T-cell (primary cell): ENCODE measurements at regions not wholly inside any gene's neighbourhood (a gene's known extent, or its start where the extent isn't known, plus 50 kb on each side); places are given as distances from the start of the nearest gene placed in this dataset.
A peak's percentile ranks its signal among the peaks of the same experiment; 100 is the strongest.
"Not testable (repeated sequence)": the region's sequence is repeated elsewhere in the genome, so short reads cannot be mapped to it uniquely, and the experiment has no call there.

ENCODE experiments used
- ATAC-seq, 4 experiments: fragments of 200-7000 bp in 3 of 4; fragments of 150-1000 bp in 1 of 4; cut with Tn5 transposase; replicated peaks in 1 of 4; 1 replicate in 3 of 4; 2 replicates in 1 of 4; pipeline ENCODE4 v1.10.0; 2021; ENCODE audit warnings: moderate library complexity in 3 of 4, mild to moderate bottlenecking in 2 of 4, moderate number of reproducible peaks in 1 of 4
- CTCF ChIA-PET, 2 donors: fragments of 300-600 bp; sonication (Branson Sonifier 250); formaldehyde crosslinking; loops; one replicate each; lab custom pipeline; 2022; ENCODE audit warnings: antibody characterized with exemption in 2 of 2; lab: Charles Lee
- POLR2A ChIA-PET, 2 donors: fragments of 300-600 bp; sonication (Branson Sonifier 250); formaldehyde crosslinking; loops; one replicate each; lab custom pipeline; 2022; ENCODE audit warnings: antibody characterized with exemption in 2 of 2; lab: Charles Lee
- DNase-seq, 35 experiments: peaks; one replicate each; pipeline versions ENCODE4 v3.0.0 to v3.0.0-alpha.2; 2013 to 2023
- H3K27ac ChIP-seq: one replicate; pipeline ENCODE4 v1.5.1; 2013; ENCODE audit warnings: low read length
- H3K27me3 ChIP-seq, 2 experiments: replicated peaks in 1 of 2; 1 replicate in 1 of 2; 2 replicates in 1 of 2; pipeline versions ENCODE4 v1.6.1 to v1.7.0; 2013; ENCODE audit warnings: low read length in 1 of 2, mixed read lengths in 1 of 2; ENCODE audit not compliant: control insufficient read depth in 2 of 2, insufficient read depth in 2 of 2; ENCODE audit errors: extremely low read depth in 1 of 2
- H3K36me3 ChIP-seq, 2 donors: 1 replicate in 1 of 2; 2 replicates in 1 of 2; pipeline versions ENCODE4 v1.6.1 to v1.7.0; 2013; ENCODE audit warnings: low read length in 1 of 2; ENCODE audit not compliant: control insufficient read depth in 2 of 2, insufficient read depth in 1 of 2; ENCODE audit errors: extremely low read depth in 1 of 2
- H3K4me1 ChIP-seq, 2 experiments: 1 replicate in 1 of 2; 2 replicates in 1 of 2; pipeline versions ENCODE4 v1.6.1 to v1.7.0; 2013; ENCODE audit warnings: low read length in 2 of 2, mixed read lengths in 1 of 2; ENCODE audit not compliant: insufficient read depth in 2 of 2, control insufficient read depth in 1 of 2; ENCODE audit errors: extremely low read depth in 1 of 2
- H3K4me3 ChIP-seq, 2 donors: 1 replicate in 1 of 2; 2 replicates in 1 of 2; pipeline versions ENCODE4 v1.5.1 to v1.7.0; 2013; ENCODE audit warnings: mild to moderate bottlenecking in 2 of 2, low read length in 1 of 2, moderate library complexity in 1 of 2; ENCODE audit not compliant: control insufficient read depth in 1 of 2; ENCODE audit errors: extremely low read depth in 1 of 2
- H3K9me3 ChIP-seq: 2 replicates; pipeline ENCODE4 v1.7.0; 2013
- H3K27ac Mint-ChIP-seq, 2 donors: one replicate each; pipeline ENCODE4 v1.8.0; 2020 to 2021; ENCODE audit warnings: mild to moderate bottlenecking in 2 of 2, mixed read lengths in 2 of 2
- H3K27me3 Mint-ChIP-seq, 2 donors: one replicate each; pipeline ENCODE4 v1.8.0; 2021 to 2022; ENCODE audit warnings: mixed read lengths in 2 of 2
- H3K36me3 Mint-ChIP-seq: one replicate; pipeline ENCODE4 v1.8.0; 2021; ENCODE audit warnings: mixed read lengths
- H3K4me1 Mint-ChIP-seq, 3 donors: one replicate each; pipeline ENCODE4 v1.8.0; 2020 to 2022; ENCODE audit warnings: mixed read lengths in 3 of 3, mild to moderate bottlenecking in 1 of 3
- H3K4me3 Mint-ChIP-seq, 3 donors: one replicate each; pipeline ENCODE4 v1.8.0; 2020 to 2022; ENCODE audit warnings: mild to moderate bottlenecking in 3 of 3, mixed read lengths in 3 of 3, moderate library complexity in 3 of 3
- H3K9me3 Mint-ChIP-seq, 3 donors: one replicate each; pipeline ENCODE4 v1.8.0; 2020 to 2022; ENCODE audit warnings: mixed read lengths in 3 of 3
- WGBS: methylation state at CpG from one replicate; pipeline ENCODE4 v1.1.5; 2013; ENCODE audit warnings: missing lambda C conversion rate; ENCODE audit not compliant: insufficient coverage; 5-methylcytosine and 5-hydroxymethylcytosine counted together

- H3K36me3 ChIP-seq, result no peaks in the 10 kb centered on the region
- no peak for DNase-seq
- H3K27ac ChIP-seq, result no peak overlapping the region
- POLR2A ChIA-PET, result no interaction called here
- H3K4me3 ChIP-seq, result no peak overlapping the region
- H3K4me1 Mint-ChIP-seq, result peaks cover 20 to 21% (median 21%) of the 10 kb centered on the region in 3 donors
- no peaks in the 10 kb centered on the region for H3K9me3 Mint-ChIP-seq
- H3K27me3 Mint-ChIP-seq, result no peaks in the 10 kb centered on the region
- CTCF ChIA-PET, result no interaction called here
- H3K27ac Mint-ChIP-seq, result no peak overlapping the region
- H3K4me3 Mint-ChIP-seq, result no peak overlapping the region
- H3K36me3 Mint-ChIP-seq, result no peaks in the 10 kb centered on the region
- H3K9me3 ChIP-seq, result no peaks in the 10 kb centered on the region
- no peak for ATAC-seq
- WGBS, result 81% methylated on average over 3 of the region's 5 CpGs
- H3K27me3 ChIP-seq, result no peaks in the 10 kb centered on the region
- H3K4me1 ChIP-seq, result peaks cover 0 to 6% of the 10 kb centered on the region in 2 experiments
Observed at GRCh38 chr13:42490676-42491075, 83.3 kb upstream of the TNFSF11 start.

GRCh38 chr13:42492372-42492920, 81.5 kb upstream of the TNFSF11 start:
- ChIA-PET POLR2A (no interaction called here), CTCF (no interaction called here)
- no peaks in the 10 kb centered on the region for H3K27me3 ChIP-seq
- no peaks in the 10 kb centered on the region for H3K9me3 ChIP-seq
- Mint-ChIP-seq H3K4me1 (peaks cover 21 to 26% (median 22%) of the 10 kb centered on the region in 3 donors), H3K4me3 (no peak overlapping the region), H3K36me3 (no peaks in the 10 kb centered on the region), H3K9me3 (no peaks in the 10 kb centered on the region), H3K27me3 (no peaks in the 10 kb centered on the region), H3K27ac (no peak overlapping the region)
- no peak overlapping the region for H3K27ac ChIP-seq
- H3K4me1 ChIP-seq, result peaks cover 0 to 9% of the 10 kb centered on the region in 2 experiments
- no peaks in the 10 kb centered on the region for H3K36me3 ChIP-seq
- no peak overlapping the region for H3K4me3 ChIP-seq
- no peak for DNase-seq
- no peak for ATAC-seq
- WGBS, result 90% methylated on average over 4 of the region's 4 CpGs

- Mint-ChIP-seq H3K9me3 (no peaks in the 10 kb centered on the region), H3K27me3 (no peaks in the 10 kb centered on the region), H3K4me1 (peaks cover 21 to 29% (median 24%) of the 10 kb centered on the region in 3 donors), H3K27ac (no peak overlapping the region), H3K36me3 (no peaks in the 10 kb centered on the region), H3K4me3 (no peak overlapping the region)
- no CpG with 5 or more reads among the region's 3 CpGs for WGBS
- peak in 2 of 4 experiments; percentile 37 to 56 for ATAC-seq
- Histone ChIP-seq H3K27me3 (no peaks in the 10 kb centered on the region), H3K9me3 (no peaks in the 10 kb centered on the region), H3K36me3 (no peaks in the 10 kb centered on the region), H3K27ac (no peak overlapping the region), H3K4me1 (peaks cover 0 to 9% of the 10 kb centered on the region in 2 experiments), H3K4me3 (no peak overlapping the region)
- no peak for DNase-seq
- ChIA-PET POLR2A (no interaction called here), CTCF (no interaction called here)
Observed at GRCh38 chr13:42494157-42494556, 79.8 kb upstream of the TNFSF11 start.

GRCh38 chr13:42495255-42495654, 78.7 kb upstream of the TNFSF11 start:
- peak overlapping the region in 1 of 3 donors; percentile 10 for H3K4me3 Mint-ChIP-seq
- H3K27ac Mint-ChIP-seq, result peak overlapping the region; percentile 5 to 9
- Histone ChIP-seq H3K9me3 (no peaks in the 10 kb centered on the region), H3K4me1 (peaks cover 0 to 9% of the 10 kb centered on the region in 2 experiments), H3K36me3 (no peaks in the 10 kb centered on the region), H3K4me3 (no peak overlapping the region), H3K27ac (no peak overlapping the region), H3K27me3 (no peaks in the 10 kb centered on the region)
- peaks cover 21 to 29% (median 24%) of the 10 kb centered on the region in 3 donors for H3K4me1 Mint-ChIP-seq
- ATAC-seq, result no peak
- no peaks in the 10 kb centered on the region for H3K36me3 Mint-ChIP-seq
- DNase-seq, result no peak
- H3K9me3 Mint-ChIP-seq, result no peaks in the 10 kb centered on the region
- ChIA-PET CTCF (no interaction called here), POLR2A (no interaction called here)
- no peaks in the 10 kb centered on the region for H3K27me3 Mint-ChIP-seq

- DNase-seq, result no peak
- POLR2A ChIA-PET, result no interaction called here
- Histone ChIP-seq H3K27ac (no peak overlapping the region), H3K27me3 (no peaks in the 10 kb centered on the region), H3K4me1 (peaks cover 0 to 9% of the 10 kb centered on the region in 2 experiments), H3K9me3 (no peaks in the 10 kb centered on the region), H3K36me3 (no peaks in the 10 kb centered on the region), H3K4me3 (no peak overlapping the region)
- H3K27ac Mint-ChIP-seq, result no peak overlapping the region
- CTCF ChIA-PET, result no interaction called here
- H3K4me1 Mint-ChIP-seq, result peaks cover 21 to 29% (median 24%) of the 10 kb centered on the region in 3 donors
- H3K27me3 Mint-ChIP-seq, result no peaks in the 10 kb centered on the region
- H3K9me3 Mint-ChIP-seq, result no peaks in the 10 kb centered on the region
- no peak for ATAC-seq
- 60% methylated on average over 7 of the region's 7 CpGs for WGBS
- H3K4me3 Mint-ChIP-seq, result no peak overlapping the region
- no peaks in the 10 kb centered on the region for H3K36me3 Mint-ChIP-seq
Observed at GRCh38 chr13:42495751-42496150, 78.2 kb upstream of the TNFSF11 start.

GRCh38 chr13:42496926-42497554, 76.9 kb upstream of the TNFSF11 start:
- CTCF ChIA-PET, H3K36me3 Mint-ChIP-seq: not testable (repeated sequence)

More at GRCh38 chr13:42496926-42497554, 76.9 kb upstream of the TNFSF11 start:
- H3K27ac Mint-ChIP-seq, H3K27ac ChIP-seq, DNase-seq, H3K4me1 ChIP-seq, H3K4me3 ChIP-seq, H3K9me3 ChIP-seq, H3K4me3 Mint-ChIP-seq, H3K36me3 ChIP-seq, H3K27me3 ChIP-seq, H3K9me3 Mint-ChIP-seq, ATAC-seq, H3K27me3 Mint-ChIP-seq: not testable (repeated sequence)
- WGBS, result 78% methylated on average over 4 of the region's 10 CpGs
- POLR2A ChIA-PET, result interaction anchor here in 1 of 2 donors (0.6 kb wide), 1 partner anchor 83 kb away, joined by 4 read pairs; no protein-coding TSS in a partner anchor
- H3K4me1 Mint-ChIP-seq, result peaks cover 21 to 29% (median 24%) of the 10 kb centered on the region in 3 donors
